ENCODE measurements at regions not wholly inside any gene's neighbourhood (a gene's known extent, or its start where the extent isn't known, plus 50 kb on each side); places are given as distances from the start of the nearest gene placed in this dataset.

DNA sequence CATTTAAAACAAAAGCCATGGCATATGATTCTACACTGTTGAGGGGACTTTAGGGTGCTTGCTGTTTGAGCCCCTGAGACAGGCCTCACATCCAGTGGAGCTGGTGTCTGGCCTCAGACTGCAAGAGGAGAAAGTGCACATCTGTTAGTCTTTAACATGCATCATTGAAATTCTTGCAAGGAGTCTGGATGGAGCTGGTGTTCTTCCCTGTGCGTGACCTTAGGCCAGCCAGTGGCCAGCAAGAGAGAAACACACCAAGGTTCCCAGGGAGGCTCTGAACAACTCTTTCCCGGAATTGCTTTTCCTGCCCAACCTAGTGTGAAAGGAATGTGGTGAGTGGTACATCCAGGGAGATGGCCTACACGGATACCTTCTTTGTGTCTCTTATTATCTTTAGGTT, 282.8 kb upstream of the TNC start:
- Histone ChIP-seq H3K4me3 (ENCODE audit: low read length) (no peak overlapping the region), H3K9me3 (replicated peaks; ENCODE audit: insufficient read depth, low read length) (no peaks in the 10 kb centered on the region), H3K27ac (ENCODE audit: low read length) (no peak overlapping the region), H3K4me1 (ENCODE audit: low read length) (0 out of 2 replicates have a peak, but pooled peaks cover 5% of the 10 kb centered on the region), H3K36me3 (replicated peaks; ENCODE audit: insufficient read depth, low read length) (no peaks in the 10 kb centered on the region), H3K9ac (ENCODE audit: low read length) (no peak overlapping the region), H2AFZ (ENCODE audit: low read length) (no peak overlapping the region), H4K20me1 (ENCODE audit: insufficient read depth, low read length) (no peaks in the 10 kb centered on the region), H3K4me2 (ENCODE audit: low read depth, low read length) (no peak overlapping the region), H3F3A (ENCODE audit: insufficient read depth, low read length) (no peaks in the 10 kb centered on the region), H3K27me3 (replicated peaks; ENCODE audit: insufficient read depth, low read length) (no peaks in the 10 kb centered on the region), H3K79me2 (ENCODE audit: low read length) (no peaks in the 10 kb centered on the region), H3K9me2 (replicated peaks; ENCODE audit: insufficient read depth, low read length) (no peaks in the 10 kb centered on the region)
- TF ChIP-seq EZH2phosphoT487 (IDR thresholded peaks at IDR 0.05; ENCODE audit: low read length) (no peak), EZH2 (optimal IDR thresholded peaks at IDR 0.05; ENCODE audit: low read depth, low read length) (no peak)
- TF ChIP-seq, protein P1, sequence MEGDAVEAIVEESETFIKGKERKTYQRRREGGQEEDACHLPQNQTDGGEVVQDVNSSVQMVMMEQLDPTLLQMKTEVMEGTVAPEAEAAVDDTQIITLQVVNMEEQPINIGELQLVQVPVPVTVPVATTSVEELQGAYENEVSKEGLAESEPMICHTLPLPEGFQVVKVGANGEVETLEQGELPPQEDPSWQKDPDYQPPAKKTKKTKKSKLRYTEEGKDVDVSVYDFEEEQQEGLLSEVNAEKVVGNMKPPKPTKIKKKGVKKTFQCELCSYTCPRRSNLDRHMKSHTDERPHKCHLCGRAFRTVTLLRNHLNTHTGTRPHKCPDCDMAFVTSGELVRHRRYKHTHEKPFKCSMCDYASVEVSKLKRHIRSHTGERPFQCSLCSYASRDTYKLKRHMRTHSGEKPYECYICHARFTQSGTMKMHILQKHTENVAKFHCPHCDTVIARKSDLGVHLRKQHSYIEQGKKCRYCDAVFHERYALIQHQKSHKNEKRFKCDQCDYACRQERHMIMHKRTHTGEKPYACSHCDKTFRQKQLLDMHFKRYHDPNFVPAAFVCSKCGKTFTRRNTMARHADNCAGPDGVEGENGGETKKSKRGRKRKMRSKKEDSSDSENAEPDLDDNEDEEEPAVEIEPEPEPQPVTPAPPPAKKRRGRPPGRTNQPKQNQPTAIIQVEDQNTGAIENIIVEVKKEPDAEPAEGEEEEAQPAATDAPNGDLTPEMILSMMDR (IDR thresholded peaks at IDR 0.05; ENCODE audit: low read length): no peak
- no peak for DNase-seq

DNA sequence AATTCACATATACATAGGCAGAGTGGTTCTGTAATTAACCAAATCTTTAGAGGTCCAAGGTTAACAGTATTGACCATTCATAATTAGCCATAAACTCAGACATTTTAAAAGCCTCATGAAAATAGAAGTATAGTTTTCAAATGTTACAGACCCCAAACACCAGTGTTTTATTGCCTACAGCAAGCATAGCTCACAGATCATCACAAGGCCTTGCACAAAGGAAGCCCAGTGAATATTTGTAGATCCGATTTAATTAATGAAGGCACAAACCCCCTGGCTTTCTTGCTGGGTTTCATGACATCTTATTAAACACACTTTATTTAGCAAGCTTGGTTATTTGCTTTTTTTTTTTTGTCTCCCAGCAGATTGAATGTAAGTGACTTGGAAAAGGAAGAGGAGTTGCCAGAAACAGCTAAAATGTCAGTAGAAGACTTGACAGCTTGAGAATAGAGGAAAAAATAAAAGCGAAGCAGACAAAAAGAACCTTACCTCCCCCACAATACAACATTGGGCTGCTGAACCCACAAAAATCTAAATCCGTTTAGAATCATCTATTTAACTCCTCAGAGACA, 283.9 kb upstream of the TNC start:
- H3K36me3 ChIP-seq (replicated peaks; ENCODE audit: insufficient read depth, low read length): no peaks in the 10 kb centered on the region
- no peak overlapping the region for H2AFZ ChIP-seq (ENCODE audit: low read length)
- no peaks in the 10 kb centered on the region for H3K27me3 ChIP-seq (replicated peaks; ENCODE audit: insufficient read depth, low read length)
- no peak overlapping the region for H3K4me2 ChIP-seq (ENCODE audit: low read depth, low read length)
- no peak overlapping the region for H3K4me3 ChIP-seq (ENCODE audit: low read length)
- no peaks in the 10 kb centered on the region for H3K9me3 ChIP-seq (replicated peaks; ENCODE audit: insufficient read depth, low read length)
- no peak overlapping the region for H3K9ac ChIP-seq (ENCODE audit: low read length)
- no peaks in the 10 kb centered on the region for H3K9me2 ChIP-seq (replicated peaks; ENCODE audit: insufficient read depth, low read length)
- H3F3A ChIP-seq (ENCODE audit: insufficient read depth, low read length): no peaks in the 10 kb centered on the region
- TF ChIP-seq, protein P1 (IDR thresholded peaks at IDR 0.05; ENCODE audit: low read length): no peak
- no peak for TF ChIP-seq EZH2 (optimal IDR thresholded peaks at IDR 0.05; ENCODE audit: low read depth, low read length)
- no peak for TF ChIP-seq EZH2phosphoT487 (IDR thresholded peaks at IDR 0.05; ENCODE audit: low read length)
- DNase-seq: no peak
- H3K79me2 ChIP-seq (ENCODE audit: low read length): no peaks in the 10 kb centered on the region
- H3K27ac ChIP-seq (ENCODE audit: low read length): no peak overlapping the region
- H3K4me1 ChIP-seq (ENCODE audit: low read length): no peaks in the 10 kb centered on the region
- no peaks in the 10 kb centered on the region for H4K20me1 ChIP-seq (ENCODE audit: insufficient read depth, low read length)

DNA sequence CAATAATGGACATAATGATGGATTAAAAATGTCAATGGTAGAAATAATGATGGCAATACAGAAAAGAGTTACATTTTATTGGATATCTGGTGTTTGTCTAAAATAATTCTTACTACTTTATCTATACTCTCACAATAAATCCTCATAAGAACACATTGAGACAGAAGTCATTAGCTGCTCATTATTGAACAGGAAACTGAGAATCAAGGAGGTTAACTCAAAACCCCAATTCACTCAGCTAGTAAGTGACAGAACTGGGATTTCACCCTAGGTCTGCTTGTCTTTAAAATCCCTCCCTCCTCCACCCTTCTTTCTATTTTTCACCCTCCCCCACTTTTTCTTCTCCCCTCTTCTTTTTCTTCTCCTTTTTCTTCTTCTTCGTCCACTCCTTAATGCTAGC, 285.8 kb upstream of the TNC start:
- no peak for DNase-seq
- no peak overlapping the region for H2AFZ ChIP-seq (ENCODE audit: low read length)
- no peaks in the 10 kb centered on the region for H3K9me2 ChIP-seq (replicated peaks; ENCODE audit: insufficient read depth, low read length)
- no peaks in the 10 kb centered on the region for H3K79me2 ChIP-seq (ENCODE audit: low read length)
- no peak overlapping the region for H3K9ac ChIP-seq (ENCODE audit: low read length)
- no peaks in the 10 kb centered on the region for H3F3A ChIP-seq (ENCODE audit: insufficient read depth, low read length)
- H4K20me1 ChIP-seq (ENCODE audit: insufficient read depth, low read length): no peaks in the 10 kb centered on the region
- H3K27ac ChIP-seq (ENCODE audit: low read length): no peak overlapping the region
- no peaks in the 10 kb centered on the region for H3K9me3 ChIP-seq (replicated peaks; ENCODE audit: insufficient read depth, low read length)
- no peak overlapping the region for H3K4me2 ChIP-seq (ENCODE audit: low read depth, low read length)
- H3K4me3 ChIP-seq (ENCODE audit: low read length): no peak overlapping the region
- H3K27me3 ChIP-seq (replicated peaks; ENCODE audit: insufficient read depth, low read length): no peaks in the 10 kb centered on the region
- TF ChIP-seq EZH2 (optimal IDR thresholded peaks at IDR 0.05; ENCODE audit: low read depth, low read length) (no peak), EZH2phosphoT487 (IDR thresholded peaks at IDR 0.05; ENCODE audit: low read length) (no peak)
- no peaks in the 10 kb centered on the region for H3K4me1 ChIP-seq (ENCODE audit: low read length)
- H3K36me3 ChIP-seq (replicated peaks; ENCODE audit: insufficient read depth, low read length): no peaks in the 10 kb centered on the region

DNA sequence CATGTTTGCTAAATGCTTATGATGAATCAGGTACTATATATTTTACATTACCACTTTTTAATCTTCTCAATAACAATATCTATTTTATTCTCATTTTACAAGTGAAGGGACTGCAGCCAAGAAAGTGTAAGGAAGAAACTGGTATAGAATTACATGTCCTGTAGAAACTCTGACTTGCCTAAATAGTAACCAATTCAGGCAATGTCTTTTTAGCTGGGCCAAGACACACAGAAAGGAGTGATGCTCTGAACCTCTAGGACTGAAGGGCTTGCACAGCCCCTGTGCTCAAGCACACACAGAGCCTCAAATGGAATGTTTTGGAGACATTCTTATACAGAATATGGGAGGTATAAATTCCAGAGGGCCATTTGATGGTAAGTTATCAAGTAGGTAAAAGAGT, 286.4 kb upstream of the TNC start:
- no peak overlapping the region for H3K4me3 ChIP-seq (ENCODE audit: low read length)
- H3K36me3 ChIP-seq (replicated peaks; ENCODE audit: insufficient read depth, low read length): no peaks in the 10 kb centered on the region
- no peaks in the 10 kb centered on the region for H3K79me2 ChIP-seq (ENCODE audit: low read length)
- no peaks in the 10 kb centered on the region for H3K27me3 ChIP-seq (replicated peaks; ENCODE audit: insufficient read depth, low read length)
- no peak for DNase-seq
- TF ChIP-seq, protein P1 (IDR thresholded peaks at IDR 0.05; ENCODE audit: low read length): no peak
- TF ChIP-seq EZH2phosphoT487 (IDR thresholded peaks at IDR 0.05; ENCODE audit: low read length) (no peak), EZH2 (optimal IDR thresholded peaks at IDR 0.05; ENCODE audit: low read depth, low read length) (no peak)
- no peak overlapping the region for H2AFZ ChIP-seq (ENCODE audit: low read length)
- no peaks in the 10 kb centered on the region for H3K9me2 ChIP-seq (replicated peaks; ENCODE audit: insufficient read depth, low read length)
- H3F3A ChIP-seq (ENCODE audit: insufficient read depth, low read length): no peaks in the 10 kb centered on the region
- no peaks in the 10 kb centered on the region for H3K9me3 ChIP-seq (replicated peaks; ENCODE audit: insufficient read depth, low read length)
- no peak overlapping the region for H3K27ac ChIP-seq (ENCODE audit: low read length)
- H3K4me1 ChIP-seq (ENCODE audit: low read length): no peaks in the 10 kb centered on the region
- no peaks in the 10 kb centered on the region for H4K20me1 ChIP-seq (ENCODE audit: insufficient read depth, low read length)
- H3K4me2 ChIP-seq (ENCODE audit: low read depth, low read length): no peak overlapping the region
- no peak overlapping the region for H3K9ac ChIP-seq (ENCODE audit: low read length)
